Uterus (tissue), 3 donors: ENCODE measurements at regions not wholly inside any gene's neighbourhood (a gene's known extent, or its start where the extent isn't known, plus 50 kb on each side); places are given as distances from the start of the nearest gene placed in this dataset.

ENCODE experiments used
- DNase-seq, 2 donors: peaks; one replicate each; pipeline ENCODE4 v3.0.0-alpha.2; 2019 to 2020
- H3K27ac ChIP-seq, 2 donors: fragments of 200-600 bp; sonication (generic); 1 replicate in 1 of 2; 2 replicates in 1 of 2; pipeline ENCODE4 v1.5.1; 2016 to 2018
- H3K27me3 ChIP-seq, 2 donors: fragments of 200-600 bp; sonication (generic); one replicate each; pipeline ENCODE4 v1.5.1; 2018 to 2019; ENCODE audit warnings: control low read depth in 1 of 2
- H3K36me3 ChIP-seq, 2 donors: fragments of 200-600 bp; sonication (generic); one replicate each; pipeline ENCODE4 v1.5.1; 2019; ENCODE audit warnings: control low read depth in 1 of 2
- H3K4me1 ChIP-seq, 2 donors: fragments of 200-600 bp; sonication (generic); one replicate each; pipeline ENCODE4 v1.5.1; 2018 to 2019; ENCODE audit warnings: control low read depth in 1 of 2
- H3K4me3 ChIP-seq, 2 donors: fragments of 200-600 bp; sonication (generic); 1 replicate in 1 of 2; 2 replicates in 1 of 2; pipeline ENCODE4 v1.5.1; 2018 to 2019; ENCODE audit warnings: mild to moderate bottlenecking in 1 of 2
- H3K9me3 ChIP-seq, 2 donors: fragments of 200-600 bp; sonication (generic); one replicate each; pipeline ENCODE4 v1.5.1; 2019; ENCODE audit warnings: control low read depth in 1 of 2
- CTCF ChIP-seq, 4 experiments: fragments of 200-600 bp in 2 of 4; fragments of 450-650 bp in 2 of 4; sonication (generic) in 2 of 4; IDR thresholded peaks; one replicate each; pipeline ENCODE4 v1.5.1; 2016 to 2019; ENCODE audit warnings: antibody characterized with exemption in 4 of 4, mild to moderate bottlenecking in 2 of 4, moderate library complexity in 1 of 4
- POLR2A ChIP-seq, 2 donors: fragments of 450-650 bp; IDR thresholded peaks; one replicate each; pipeline ENCODE4 v1.6.1; 2016; ENCODE audit warnings: antibody characterized with exemption in 2 of 2, mild to moderate bottlenecking in 1 of 2, moderate library complexity in 1 of 2
- intact Hi-C: fragments of 100-400 bp; cut with DNase I; formaldehyde crosslinking; loops from one replicate; pipeline ENCODE4 v1.15.1; 2023; ENCODE audit warnings: low total_unique reads
- donor health status: DM: yes; HTN: yes; CAD: no.

DNA sequence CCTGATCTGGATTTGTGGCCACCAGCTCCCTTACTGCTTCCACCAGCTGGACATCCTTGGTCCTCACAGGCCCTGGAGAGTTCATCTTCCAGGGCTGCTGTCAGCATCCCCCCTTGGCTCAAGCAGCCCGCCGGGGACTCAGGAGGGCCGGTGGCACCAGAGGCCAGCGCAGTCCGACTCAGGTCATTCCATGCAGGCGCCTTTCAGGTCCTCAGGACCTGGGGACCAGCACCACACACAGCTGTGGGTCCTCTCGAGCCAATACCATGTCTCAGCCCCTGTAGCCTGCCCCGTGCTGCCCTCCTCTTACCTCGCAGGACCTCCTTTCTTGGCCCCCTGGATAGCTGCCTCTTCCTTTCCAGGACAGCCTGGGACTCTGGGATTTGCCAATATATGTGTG is 145.5 kb downstream of the BMS1 start:
- H3K9me3 ChIP-seq = no peaks in the 10 kb centered on the region
- H3K4me3 ChIP-seq = no peak overlapping the region
- DNase-seq = no peak
- no peaks in the 10 kb centered on the region for H3K36me3 ChIP-seq
- no peak overlapping the region for H3K27ac ChIP-seq
- intact Hi-C loops = no loop called here
- TF ChIP-seq CTCF (IDR thresholded peaks at IDR 0.05) = no peak
- TF ChIP-seq POLR2A (IDR thresholded peaks at IDR 0.05) = no peak
- peaks cover 0 to 15% of the 10 kb centered on the region in 2 donors for H3K27me3 ChIP-seq
- H3K4me1 ChIP-seq = no peaks in the 10 kb centered on the region

DNA sequence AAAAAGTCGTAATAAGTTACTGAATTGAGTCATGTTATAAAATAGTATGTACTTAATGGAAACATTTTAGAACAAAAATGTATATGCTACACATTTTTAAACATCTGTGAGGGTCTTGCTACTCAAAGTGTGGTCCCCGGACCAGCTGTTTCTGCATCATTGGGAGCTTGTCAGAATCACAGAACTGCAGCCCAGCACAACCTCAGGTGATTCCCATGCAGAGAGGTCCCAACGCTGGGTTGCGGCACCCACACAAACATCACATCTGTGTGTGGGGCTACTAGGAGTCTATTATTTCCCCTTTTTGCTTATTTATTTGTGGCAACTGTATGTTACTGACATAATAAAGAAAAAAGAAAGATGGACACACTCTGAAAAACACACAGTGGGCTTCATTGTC is 146.6 kb downstream of the BMS1 start:
- intact Hi-C loops = no loop called here
- Histone ChIP-seq H3K4me1 (no peaks in the 10 kb centered on the region), H3K27ac (no peak overlapping the region), H3K36me3 (no peaks in the 10 kb centered on the region), H3K4me3 (no peak overlapping the region), H3K27me3 (peaks cover 0 to 15% of the 10 kb centered on the region in 2 donors), H3K9me3 (no peaks in the 10 kb centered on the region)
- TF ChIP-seq POLR2A (IDR thresholded peaks at IDR 0.05) (no peak), CTCF (IDR thresholded peaks at IDR 0.05) (no peak)
- no peak for DNase-seq

DNA sequence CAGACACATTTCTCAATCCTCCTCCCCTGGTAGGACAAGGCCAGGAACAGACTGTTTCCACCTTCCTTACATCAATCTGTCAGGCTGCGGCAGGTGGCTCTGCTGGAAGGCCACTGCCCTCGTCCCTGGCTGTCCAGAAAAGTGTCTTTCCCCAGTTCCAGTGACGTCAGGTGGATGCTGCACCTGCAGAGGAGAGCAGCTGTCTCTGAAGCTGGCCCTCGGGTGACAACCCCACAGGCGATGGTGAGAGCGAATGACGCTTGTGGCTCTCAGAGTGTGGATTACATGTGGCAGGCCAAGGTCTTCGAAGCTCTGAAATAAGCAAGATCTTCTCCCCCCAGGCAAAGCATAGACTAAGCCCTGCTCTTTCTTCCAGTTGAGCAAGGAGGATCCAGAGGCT is 146.9 kb upstream of the RET start:
- no peak for DNase-seq

DNA sequence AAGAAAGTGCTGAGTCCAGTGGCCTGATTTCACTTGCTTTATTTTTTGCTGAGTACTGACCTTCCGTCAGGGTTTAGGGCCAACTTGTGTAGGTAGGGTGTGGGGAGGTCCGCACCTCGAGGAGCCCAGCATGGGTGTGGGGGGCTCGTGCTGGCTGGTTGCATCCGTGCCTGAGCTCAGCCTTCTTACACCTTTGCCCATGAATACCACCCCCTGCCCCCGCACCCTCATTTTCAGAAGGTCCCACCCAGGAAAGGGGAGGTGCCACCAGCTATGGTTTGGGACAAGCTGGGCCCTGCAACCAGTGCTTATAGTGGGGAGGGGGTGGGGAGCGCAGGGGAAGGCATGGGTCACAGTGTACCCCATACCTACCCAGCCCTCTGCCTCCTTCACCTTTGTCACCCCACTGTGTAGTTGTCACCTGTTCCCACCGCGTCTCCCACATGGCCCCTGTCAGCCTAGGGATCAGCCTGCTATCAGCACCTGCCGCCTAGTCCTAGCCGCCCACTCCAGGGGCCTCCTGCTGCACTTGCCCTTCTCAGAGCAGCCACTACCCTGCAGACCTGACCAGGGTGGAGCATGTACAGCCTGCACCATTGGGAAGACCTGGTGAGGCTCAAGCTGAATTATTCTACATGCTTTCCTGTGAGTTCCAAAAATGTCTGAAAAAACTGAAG is 146.2 kb upstream of the RET start:
- Histone ChIP-seq H3K4me3 (no peak overlapping the region), H3K4me1 (no peaks in the 10 kb centered on the region), H3K27me3 (peaks cover 0 to 15% of the 10 kb centered on the region in 2 donors), H3K9me3 (no peaks in the 10 kb centered on the region), H3K27ac (no peak overlapping the region), H3K36me3 (no peaks in the 10 kb centered on the region)
- no peak for DNase-seq
- intact Hi-C loops = no loop called here
- TF ChIP-seq POLR2A (IDR thresholded peaks at IDR 0.05) (no peak), CTCF (IDR thresholded peaks at IDR 0.05) (no peak)

More for the DNA sequence above, 146.9 kb upstream of the RET start:
- Histone ChIP-seq H3K36me3 (no peaks in the 10 kb centered on the region), H3K4me3 (no peak overlapping the region), H3K27ac (no peak overlapping the region), H3K9me3 (no peaks in the 10 kb centered on the region), H3K27me3 (peaks cover 0 to 15% of the 10 kb centered on the region in 2 donors), H3K4me1 (no peaks in the 10 kb centered on the region)
- intact Hi-C loops = no loop called here
- no peak for TF ChIP-seq POLR2A (IDR thresholded peaks at IDR 0.05)
- TF ChIP-seq CTCF (IDR thresholded peaks at IDR 0.05) = no peak

DNA sequence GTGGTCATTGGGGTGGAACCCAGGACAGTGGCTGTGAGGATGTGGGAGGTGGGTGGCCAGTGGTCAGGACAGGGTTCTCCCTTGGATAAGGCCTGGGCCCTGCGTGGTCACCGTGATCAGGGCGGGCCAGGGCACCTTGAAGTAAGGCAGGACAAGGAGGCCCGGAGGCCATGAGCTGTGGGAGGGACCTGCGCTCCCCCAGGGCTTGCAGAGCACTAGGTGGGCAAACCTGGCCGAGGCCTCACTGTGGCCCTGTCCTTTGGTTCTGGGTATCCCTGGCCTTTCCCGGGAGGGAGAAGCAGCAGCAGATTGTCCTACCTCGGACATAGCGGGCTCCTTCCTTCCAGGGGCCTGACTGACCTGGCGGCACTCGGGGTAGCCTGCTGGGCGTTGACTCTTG is 144.8 kb upstream of the RET start:
- Histone ChIP-seq H3K4me1 (no peaks in the 10 kb centered on the region), H3K9me3 (no peaks in the 10 kb centered on the region), H3K27me3 (peaks cover 0 to 15% of the 10 kb centered on the region in 2 donors), H3K36me3 (no peaks in the 10 kb centered on the region), H3K27ac (no peak overlapping the region), H3K4me3 (no peak overlapping the region)
- no peak for DNase-seq
- TF ChIP-seq POLR2A (IDR thresholded peaks at IDR 0.05) (no peak), CTCF (IDR thresholded peaks at IDR 0.05) (no peak)
- intact Hi-C loops = no loop called here
